Fibroblast of the aortic adventitia (primary cell): ENCODE measurements at regions not wholly inside any gene's neighbourhood (a gene's known extent, or its start where the extent isn't known, plus 50 kb on each side); places are given as distances from the start of the nearest gene placed in this dataset.
"Not testable (repeated sequence)": the region's sequence is repeated elsewhere in the genome, so short reads cannot be mapped to it uniquely, and the experiment has no call there.

Experiments
- DNase-seq: peaks from one replicate; pipeline ENCODE4 v3.0.0-alpha.2; 2010; ENCODE audit warnings: low read depth
- H3K4me3 ChIP-seq: 2 replicates; pipeline ENCODE4 v1.5.1; 2011; ENCODE audit warnings: low read depth, mild to moderate bottlenecking, control low read depth, low read length, moderate library complexity
- TF ChIP-seq, protein P1 (sequence below): IDR thresholded peaks from 2 replicates; pipeline ENCODE4 v1.5.1; 2011; ENCODE audit warnings: mild to moderate bottlenecking, low read length, control low read depth, inconsistent platforms; ENCODE audit not compliant: insufficient read depth

DNA sequence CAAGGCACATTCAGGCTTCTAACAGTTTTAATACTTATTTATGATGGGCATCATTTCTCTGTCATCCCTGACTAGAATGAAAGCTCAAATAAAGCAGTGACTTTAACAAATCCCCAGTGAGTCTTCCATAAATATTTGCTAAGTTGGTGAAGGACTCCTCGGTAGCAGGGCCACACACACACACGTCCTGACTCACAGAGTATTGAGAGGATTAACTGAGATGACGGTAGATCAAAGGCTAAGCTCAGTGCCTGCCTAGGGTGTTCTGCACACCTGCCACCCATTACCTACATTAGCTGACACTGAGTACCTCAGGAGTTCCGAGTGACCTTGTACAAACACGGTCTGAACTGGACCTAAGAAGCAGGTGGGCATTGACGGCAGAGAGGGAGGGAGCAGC lies 197.3 kb upstream of the SFSWAP start:
- no peak for DNase-seq
- TF ChIP-seq, protein P1, sequence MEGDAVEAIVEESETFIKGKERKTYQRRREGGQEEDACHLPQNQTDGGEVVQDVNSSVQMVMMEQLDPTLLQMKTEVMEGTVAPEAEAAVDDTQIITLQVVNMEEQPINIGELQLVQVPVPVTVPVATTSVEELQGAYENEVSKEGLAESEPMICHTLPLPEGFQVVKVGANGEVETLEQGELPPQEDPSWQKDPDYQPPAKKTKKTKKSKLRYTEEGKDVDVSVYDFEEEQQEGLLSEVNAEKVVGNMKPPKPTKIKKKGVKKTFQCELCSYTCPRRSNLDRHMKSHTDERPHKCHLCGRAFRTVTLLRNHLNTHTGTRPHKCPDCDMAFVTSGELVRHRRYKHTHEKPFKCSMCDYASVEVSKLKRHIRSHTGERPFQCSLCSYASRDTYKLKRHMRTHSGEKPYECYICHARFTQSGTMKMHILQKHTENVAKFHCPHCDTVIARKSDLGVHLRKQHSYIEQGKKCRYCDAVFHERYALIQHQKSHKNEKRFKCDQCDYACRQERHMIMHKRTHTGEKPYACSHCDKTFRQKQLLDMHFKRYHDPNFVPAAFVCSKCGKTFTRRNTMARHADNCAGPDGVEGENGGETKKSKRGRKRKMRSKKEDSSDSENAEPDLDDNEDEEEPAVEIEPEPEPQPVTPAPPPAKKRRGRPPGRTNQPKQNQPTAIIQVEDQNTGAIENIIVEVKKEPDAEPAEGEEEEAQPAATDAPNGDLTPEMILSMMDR: no peak
- no peak overlapping the region for H3K4me3 ChIP-seq

DNA sequence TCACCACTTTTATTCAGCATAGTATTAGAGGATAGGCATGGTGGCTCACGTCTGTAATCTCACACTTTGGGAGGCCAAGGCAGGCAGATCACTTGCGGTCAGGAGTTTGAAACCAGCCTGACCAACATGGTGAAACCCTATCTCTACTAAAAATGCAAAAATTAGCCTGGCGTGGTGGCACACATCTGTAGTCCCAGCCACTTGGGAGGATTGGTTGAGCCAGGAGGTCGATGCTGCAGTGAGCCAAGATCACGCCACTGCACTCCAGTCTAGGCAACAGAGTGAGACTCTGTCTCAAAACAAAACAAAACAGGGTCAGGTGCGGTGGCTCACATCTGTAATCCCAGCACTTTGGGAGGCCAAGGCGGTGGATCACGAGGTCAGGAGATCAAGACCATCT lies 190.3 kb upstream of the SFSWAP start:
- H3K4me3 ChIP-seq, DNase-seq: not testable (repeated sequence)

DNA sequence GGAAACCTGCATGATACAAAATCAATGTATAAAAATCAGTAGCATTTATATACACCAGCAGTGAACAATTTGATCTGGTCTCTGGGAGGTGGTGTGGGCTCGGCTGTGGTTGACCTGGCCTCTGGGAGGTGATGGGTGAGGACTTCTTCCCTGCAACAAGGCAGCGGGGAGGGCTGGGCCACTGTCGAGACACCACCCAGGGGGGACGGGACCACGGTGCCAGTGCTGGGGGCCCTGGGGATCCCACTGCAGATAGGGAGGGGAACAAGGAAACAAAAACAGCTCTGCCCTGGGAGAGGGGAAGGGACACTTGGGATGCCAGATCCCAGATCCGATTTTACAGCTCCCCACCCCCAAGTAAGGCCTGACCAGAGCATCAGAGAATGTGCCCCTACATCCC lies 189.6 kb upstream of the SFSWAP start:
- no peak overlapping the region for H3K4me3 ChIP-seq
- no peak for DNase-seq
- TF ChIP-seq, protein P1: no peak

DNA sequence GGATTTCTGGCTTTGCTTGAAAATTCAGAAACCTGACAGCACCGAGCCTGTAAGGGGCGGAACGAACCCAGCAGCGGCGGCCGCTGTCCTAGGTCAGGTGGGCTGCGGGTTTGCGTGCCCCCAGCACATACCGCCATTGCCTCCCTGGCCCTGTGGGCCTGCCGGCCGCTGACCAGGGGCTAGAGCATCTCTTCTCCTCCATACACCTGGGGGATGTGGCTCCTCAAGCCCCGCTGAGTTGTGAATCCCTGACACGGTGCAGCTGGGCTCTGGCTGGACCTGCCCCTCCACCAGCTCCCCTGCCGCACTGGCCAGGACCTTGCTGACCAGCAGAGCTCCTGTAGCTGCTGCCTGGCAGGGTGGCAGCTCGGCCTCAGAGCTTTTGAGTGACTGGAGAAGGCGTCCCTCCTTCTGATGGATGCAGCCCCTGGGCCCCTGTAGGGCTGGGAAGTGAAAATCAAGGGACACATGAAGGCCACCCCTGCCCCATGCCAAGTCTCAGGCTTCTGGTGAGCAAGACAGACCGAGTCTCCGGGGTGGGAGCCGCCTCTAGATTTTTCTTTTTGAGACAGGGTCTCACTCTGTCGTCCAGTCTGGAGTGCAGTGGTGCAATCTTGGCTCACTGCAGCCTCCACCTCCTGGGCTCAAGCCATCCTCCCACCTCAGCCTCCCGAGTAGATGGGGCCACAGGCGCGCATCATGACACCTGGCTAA lies 184.9 kb upstream of the SFSWAP start:
- DNase-seq: no peak
- no peak overlapping the region for H3K4me3 ChIP-seq
- TF ChIP-seq, protein P1: no peak

DNA sequence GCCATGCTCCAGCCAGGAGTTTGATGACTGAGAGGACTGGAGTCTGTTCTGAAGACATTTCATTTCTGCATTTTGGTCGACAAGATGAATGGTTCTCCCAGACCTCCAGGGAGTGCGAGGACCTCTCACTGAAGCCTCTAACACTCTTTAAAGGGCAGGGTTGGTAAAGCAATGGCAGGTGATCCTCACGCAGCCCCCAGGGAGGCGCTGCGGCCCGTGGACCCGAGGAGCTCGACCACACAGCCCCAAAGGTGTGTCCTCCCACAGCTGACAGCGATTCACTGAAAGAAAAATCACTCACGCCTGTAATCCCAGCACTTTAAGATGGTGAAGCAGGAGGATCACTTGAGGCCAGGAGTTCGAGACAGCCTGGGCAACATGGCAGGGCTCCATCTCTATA lies 183.8 kb upstream of the SFSWAP start:
- TF ChIP-seq, protein P1: no peak
- no peak overlapping the region for H3K4me3 ChIP-seq
- no peak for DNase-seq

DNA sequence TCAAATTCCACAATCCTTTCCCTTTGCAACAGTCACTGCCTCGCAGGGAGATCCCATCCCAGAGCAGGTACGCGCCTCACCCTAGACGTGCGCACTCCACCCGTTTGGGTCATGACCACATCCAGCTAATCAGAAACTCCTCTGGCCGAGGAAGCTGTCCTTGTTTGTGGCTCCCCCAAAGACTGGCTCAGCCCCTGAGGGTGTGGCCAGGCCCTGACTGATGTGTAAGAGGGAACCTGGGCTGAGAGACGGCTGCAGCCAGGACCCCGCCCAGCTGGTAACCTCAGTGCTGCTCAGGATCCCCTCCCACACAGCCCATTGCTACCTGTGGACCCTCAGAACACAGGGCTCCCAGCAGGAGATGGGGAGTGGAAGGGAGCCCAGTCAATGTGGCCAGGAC lies 183.2 kb upstream of the SFSWAP start:
- DNase-seq: no peak
- TF ChIP-seq, protein P1: no peak
- H3K4me3 ChIP-seq: no peak overlapping the region

DNA sequence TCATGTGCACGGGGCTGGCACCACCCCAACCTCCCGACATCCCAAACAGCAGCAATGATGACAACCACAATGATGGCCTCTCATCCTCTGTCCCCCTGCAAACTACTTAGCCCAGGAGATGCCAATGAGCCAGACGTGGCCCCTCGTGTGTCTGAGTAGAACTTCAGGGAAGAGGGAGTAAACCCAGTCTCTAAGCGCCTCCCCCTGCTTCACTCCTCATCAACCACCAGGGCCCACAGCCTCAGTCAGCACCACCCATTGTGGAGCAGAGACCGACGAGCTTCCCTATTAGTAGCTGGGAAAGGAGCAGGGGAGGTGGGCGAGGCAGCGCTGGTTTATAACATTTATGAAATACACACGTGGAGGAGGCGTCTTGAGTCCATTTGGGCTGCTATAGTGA lies 182.7 kb upstream of the SFSWAP start:
- no peak for DNase-seq
- H3K4me3 ChIP-seq: no peak overlapping the region
- TF ChIP-seq, protein P1: no peak
